HepG2 (cell line): ENCODE measurements at regions not wholly inside any gene's neighbourhood (a gene's known extent, or its start where the extent isn't known, plus 50 kb on each side); places are given as distances from the start of the nearest gene placed in this dataset.
A peak's percentile ranks its signal among the peaks of the same experiment; 100 is the strongest.

Experiments
- ATF7 ChIP-seq, 2 experiments: fragments of 450-650 bp in 1 of 2; sonication (generic) in 1 of 2; formaldehyde crosslinking in 1 of 2; IDR thresholded peaks; 2 replicates each; pipeline versions ENCODE4 v1.4.0 to v1.6.1; 2016 to 2020; ENCODE audit warnings: antibody characterized with exemption in 1 of 2, mild to moderate bottlenecking in 1 of 2, missing genetic modification reagents in 1 of 2
- HMGA1 ChIP-seq: sonication (generic); formaldehyde crosslinking; conservative IDR thresholded peaks from 2 replicates; pipeline ENCODE4 v1.4.0; 2020; ENCODE audit warnings: missing genetic modification reagents
- KDM1A ChIP-seq: IDR thresholded peaks from 2 replicates; pipeline ENCODE4 v1.6.1; 2016; ENCODE audit warnings: missing compliant biosample characterization
- KLF13 ChIP-seq: sonication (generic); formaldehyde crosslinking; IDR thresholded peaks from 2 replicates; pipeline ENCODE4 v1.4.0; 2020; ENCODE audit warnings: mild to moderate bottlenecking, missing genetic modification reagents
- NBN ChIP-seq: fragments of 450-650 bp; conservative IDR thresholded peaks from 2 replicates; pipeline ENCODE4 v1.6.1; 2017
- NONO ChIP-seq, 2 experiments: fragments of 450-650 bp in 1 of 2; sonication (generic) in 1 of 2; formaldehyde crosslinking in 1 of 2; IDR thresholded peaks in 1 of 2; conservative IDR thresholded peaks in 1 of 2; 2 replicates each; pipeline versions ENCODE4 v1.6.1 to v1.8.0; 2017 to 2022; ENCODE audit warnings: mild to moderate bottlenecking in 1 of 2, missing genetic modification reagents in 1 of 2, moderate library complexity in 1 of 2
- RAD51 ChIP-seq: fragments of 450-650 bp; IDR thresholded peaks from 2 replicates; pipeline ENCODE4 v1.6.1; 2016; ENCODE audit warnings: borderline replicate concordance
- USF2 ChIP-seq, 2 experiments: sonication (generic) in 1 of 2; formaldehyde crosslinking in 1 of 2; IDR thresholded peaks; 2 replicates each; pipeline versions ENCODE4 v1.5.1 to v1.6.1; 2011 to 2020; ENCODE audit warnings: borderline replicate concordance in 1 of 2, low read depth in 1 of 2, low read length in 1 of 2, mild to moderate bottlenecking in 1 of 2, missing genetic modification reagents in 1 of 2, moderate library complexity in 1 of 2
- ZBTB43 ChIP-seq: sonication (generic); formaldehyde crosslinking; conservative IDR thresholded peaks from 2 replicates; pipeline ENCODE4 v1.4.0; 2020; ENCODE audit warnings: missing genetic modification reagents
- ZMAT3 ChIP-seq: sonication (generic); formaldehyde crosslinking; conservative IDR thresholded peaks from 2 replicates; pipeline ENCODE4 v1.7.0; 2021; ENCODE audit warnings: missing genetic modification reagents
- ZNF224 ChIP-seq: sonication (generic); formaldehyde crosslinking; IDR thresholded peaks from 2 replicates; pipeline ENCODE4 v1.5.0; 2020; ENCODE audit warnings: mild to moderate bottlenecking, missing genetic modification reagents
- ZNF563 ChIP-seq: sonication (generic); formaldehyde crosslinking; IDR thresholded peaks from 2 replicates; pipeline ENCODE4 v1.8.0; 2022; ENCODE audit warnings: mild to moderate bottlenecking, moderate library complexity, missing genetic modification reagents
- ZNF569 ChIP-seq: sonication (generic); formaldehyde crosslinking; IDR thresholded peaks from 2 replicates; pipeline ENCODE4 v1.5.0; 2020; ENCODE audit warnings: mild to moderate bottlenecking, missing genetic modification reagents, moderate library complexity, borderline replicate concordance
- ZNF841 ChIP-seq: sonication (generic); formaldehyde crosslinking; IDR thresholded peaks from 2 replicates; pipeline ENCODE4 v1.8.1; 2023; ENCODE audit warnings: missing genetic modification reagents, borderline replicate concordance
- TF ChIP-seq, protein P1 (sequence below): sonication (generic); formaldehyde crosslinking; IDR thresholded peaks from 2 replicates; pipeline ENCODE4 v1.4.0; 2020; ENCODE audit warnings: missing genetic modification reagents
- TF ChIP-seq, protein P2 (sequence below): sonication (generic); formaldehyde crosslinking; IDR thresholded peaks from 2 replicates; pipeline ENCODE4 v1.4.0; 2020; ENCODE audit warnings: missing genetic modification reagents
- TF ChIP-seq, protein P3 (sequence below): sonication (generic); formaldehyde crosslinking; IDR thresholded peaks from 2 replicates; pipeline ENCODE4 v1.4.0; 2020; ENCODE audit warnings: missing genetic modification reagents
- TF ChIP-seq, protein P4 (sequence below): sonication (generic); formaldehyde crosslinking; IDR thresholded peaks from 2 replicates; pipeline ENCODE4 v1.5.1; 2020; ENCODE audit warnings: missing genetic modification reagents, mild to moderate bottlenecking, borderline replicate concordance

DNA sequence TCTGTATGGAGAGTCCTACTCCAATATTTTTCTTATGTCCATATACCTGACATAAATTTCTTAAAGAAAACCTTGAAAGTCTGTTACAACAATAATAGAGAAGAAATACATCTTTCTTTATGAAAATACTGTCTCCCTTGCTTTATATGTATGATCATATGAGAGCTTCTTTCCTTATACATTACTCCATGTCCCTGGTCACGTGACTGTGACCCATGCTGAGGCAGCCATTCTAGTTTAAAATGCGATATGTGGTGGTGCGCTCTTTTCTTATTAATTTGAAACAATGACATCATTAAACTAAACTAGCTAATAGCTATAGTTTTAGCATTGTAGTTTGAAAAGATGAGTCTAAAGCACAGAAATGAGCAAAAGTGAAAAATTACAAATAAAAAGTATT, 1120.3 kb upstream of the PRR20A start (continued):
- TF ChIP-seq, protein P1, sequence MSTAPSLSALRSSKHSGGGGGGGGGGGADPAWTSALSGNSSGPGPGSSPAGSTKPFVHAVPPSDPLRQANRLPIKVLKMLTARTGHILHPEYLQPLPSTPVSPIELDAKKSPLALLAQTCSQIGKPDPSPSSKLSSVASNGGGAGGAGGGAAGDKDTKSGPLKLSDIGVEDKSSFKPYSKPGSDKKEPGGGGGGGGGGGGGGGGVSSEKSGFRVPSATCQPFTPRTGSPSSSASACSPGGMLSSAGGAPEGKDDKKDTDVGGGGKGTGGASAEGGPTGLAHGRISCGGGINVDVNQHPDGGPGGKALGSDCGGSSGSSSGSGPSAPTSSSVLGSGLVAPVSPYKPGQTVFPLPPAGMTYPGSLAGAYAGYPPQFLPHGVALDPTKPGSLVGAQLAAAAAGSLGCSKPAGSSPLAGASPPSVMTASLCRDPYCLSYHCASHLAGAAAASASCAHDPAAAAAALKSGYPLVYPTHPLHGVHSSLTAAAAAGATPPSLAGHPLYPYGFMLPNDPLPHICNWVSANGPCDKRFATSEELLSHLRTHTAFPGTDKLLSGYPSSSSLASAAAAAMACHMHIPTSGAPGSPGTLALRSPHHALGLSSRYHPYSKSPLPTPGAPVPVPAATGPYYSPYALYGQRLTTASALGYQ (CRISPR knock-in tag), result no peak
- TF ChIP-seq ZBTB43 (CRISPR knock-in tag) (no peak), ZNF841 (no peak), KDM1A (CRISPR knock-in tag) (no peak), ZNF224 (CRISPR knock-in tag) (no peak), RAD51 (peak; percentile 66; the same call in 1 of the 2 replicates), ATF7 (IDR thresholded peaks at IDR 0.05) (peak; percentile 49; the same call in 1 of the 2 replicates), ATF7 (CRISPR knock-in tag; IDR thresholded peaks at IDR 0.05) (no peak), HMGA1 (CRISPR knock-in tag) (no peak), NBN (no peak), ZNF563 (CRISPR knock-in tag) (no peak), ZNF569 (CRISPR knock-in tag) (no peak), USF2 (IDR thresholded peaks at IDR 0.05; ENCODE audit: low read depth, low read length) (peak; percentile 26; the same call in 1 of the 2 replicates), USF2 (CRISPR knock-in tag; IDR thresholded peaks at IDR 0.05; ENCODE audit: borderline replicate concordance) (no peak), ZMAT3 (CRISPR knock-in tag) (no peak), KLF13 (no peak), NONO (IDR thresholded peaks at IDR 0.05) (no peak), NONO (CRISPR knock-in tag; conservative IDR thresholded peaks at IDR 0.05) (no peak)
- TF ChIP-seq, protein P2, sequence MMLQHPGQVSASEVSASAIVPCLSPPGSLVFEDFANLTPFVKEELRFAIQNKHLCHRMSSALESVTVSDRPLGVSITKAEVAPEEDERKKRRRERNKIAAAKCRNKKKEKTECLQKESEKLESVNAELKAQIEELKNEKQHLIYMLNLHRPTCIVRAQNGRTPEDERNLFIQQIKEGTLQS, result no peak
- TF ChIP-seq, protein P3, sequence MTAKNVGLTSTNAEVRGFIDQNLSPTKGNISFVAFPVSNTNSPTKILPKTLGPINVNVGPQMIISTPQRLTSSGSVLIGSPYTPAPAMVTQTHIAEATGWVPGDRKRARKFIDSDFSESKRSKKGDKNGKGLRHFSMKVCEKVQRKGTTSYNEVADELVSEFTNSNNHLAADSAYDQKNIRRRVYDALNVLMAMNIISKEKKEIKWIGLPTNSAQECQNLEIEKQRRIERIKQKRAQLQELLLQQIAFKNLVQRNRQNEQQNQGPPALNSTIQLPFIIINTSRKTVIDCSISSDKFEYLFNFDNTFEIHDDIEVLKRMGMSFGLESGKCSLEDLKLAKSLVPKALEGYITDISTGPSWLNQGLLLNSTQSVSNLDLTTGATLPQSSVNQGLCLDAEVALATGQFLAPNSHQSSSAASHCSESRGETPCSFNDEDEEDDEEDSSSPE (CRISPR knock-in tag), result no peak
- TF ChIP-seq, protein P4, sequence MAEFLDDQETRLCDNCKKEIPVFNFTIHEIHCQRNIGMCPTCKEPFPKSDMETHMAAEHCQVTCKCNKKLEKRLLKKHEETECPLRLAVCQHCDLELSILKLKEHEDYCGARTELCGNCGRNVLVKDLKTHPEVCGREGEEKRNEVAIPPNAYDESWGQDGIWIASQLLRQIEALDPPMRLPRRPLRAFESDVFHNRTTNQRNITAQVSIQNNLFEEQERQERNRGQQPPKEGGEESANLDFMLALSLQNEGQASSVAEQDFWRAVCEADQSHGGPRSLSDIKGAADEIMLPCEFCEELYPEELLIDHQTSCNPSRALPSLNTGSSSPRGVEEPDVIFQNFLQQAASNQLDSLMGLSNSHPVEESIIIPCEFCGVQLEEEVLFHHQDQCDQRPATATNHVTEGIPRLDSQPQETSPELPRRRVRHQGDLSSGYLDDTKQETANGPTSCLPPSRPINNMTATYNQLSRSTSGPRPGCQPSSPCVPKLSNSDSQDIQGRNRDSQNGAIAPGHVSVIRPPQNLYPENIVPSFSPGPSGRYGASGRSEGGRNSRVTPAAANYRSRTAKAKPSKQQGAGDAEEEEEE (CRISPR knock-in tag), result no peak
